ENCODE measurements at regions not wholly inside any gene's neighbourhood (a gene's known extent, or its start where the extent isn't known, plus 50 kb on each side); places are given as distances from the start of the nearest gene placed in this dataset.

GRCh38 chr11:34811858-34812257, 104.3 kb downstream of the APIP start:
- no peak for TF ChIP-seq KDM1A (IDR thresholded peaks at IDR 0.05; ENCODE audit: borderline replicate concordance)
- TF ChIP-seq PKNOX1 (IDR thresholded peaks at IDR 0.05) = no peak
- TF ChIP-seq POLR2AphosphoS5 (IDR thresholded peaks at IDR 0.05; ENCODE audit: low read length) = no peak
- no peak for TF ChIP-seq SMARCA5 (IDR thresholded peaks at IDR 0.05)
- no peak for TF ChIP-seq POLR2AphosphoS2 (IDR thresholded peaks at IDR 0.05; ENCODE audit: low read depth, low read length)
- TF ChIP-seq ZNF384 (IDR thresholded peaks at IDR 0.05; ENCODE audit: borderline replicate concordance, low read depth, low read length) = no peak
- no peak for TF ChIP-seq ATF2 (IDR thresholded peaks at IDR 0.05; ENCODE audit: low read length)
- TF ChIP-seq NFYB (IDR thresholded peaks at IDR 0.05; ENCODE audit: insufficient read depth, low read depth, low read length) = no peak
- TF ChIP-seq POLR2A (IDR thresholded peaks at IDR 0.05; ENCODE audit: low read depth, low read length) = no peak
- TF ChIP-seq ZZZ3 (IDR thresholded peaks at IDR 0.05; ENCODE audit: control insufficient read depth, insufficient read length, low read depth) = no peak
- TF ChIP-seq EZH2 (IDR thresholded peaks at IDR 0.05; ENCODE audit: borderline replicate concordance, control insufficient read depth, low read depth, low read length) = no peak
- no peak for TF ChIP-seq CTCF (IDR thresholded peaks at IDR 0.05 in 2 of 3, conservative IDR thresholded peaks at IDR 0.05 in 1 of 3; ENCODE audit: control insufficient read depth in 2 of 3, extremely low read depth in 1 of 3, insufficient read depth in 1 of 3, low read depth in 3 of 3, low read length in 3 of 3)
- no peak for TF ChIP-seq SIX5 (IDR thresholded peaks at IDR 0.05; ENCODE audit: low read depth, low read length, severe bottlenecking)

Measured in GM12878 (cell line).